KOPT-K1 (cell line): ENCODE measurements at regions not wholly inside any gene's neighbourhood (a gene's known extent, or its start where the extent isn't known, plus 50 kb on each side); places are given as distances from the start of the nearest gene placed in this dataset.
"Not testable (repeated sequence)": the region's sequence is repeated elsewhere in the genome, so short reads cannot be mapped to it uniquely, and the experiment has no call there.

Experiments
- H3K27ac ChIP-seq: fragments of 200-600 bp; sonication (generic); 2 replicates; pipeline ENCODE4 v1.5.1; 2016; ENCODE audit warnings: antibody characterized with exemption, mild to moderate bottlenecking, low read depth, low read length; ENCODE audit not compliant: poor library complexity, severe bottlenecking
- H3K36me3 ChIP-seq: fragments of 200-600 bp; sonication (generic); 2 replicates; pipeline ENCODE4 v1.5.1; 2017; ENCODE audit warnings: antibody characterized with exemption, mild to moderate bottlenecking, low read length, moderate library complexity; ENCODE audit not compliant: insufficient read depth
- H3K9me3 ChIP-seq: fragments of 200-600 bp; sonication (generic); 2 replicates; pipeline ENCODE4 v1.5.1; 2017; ENCODE audit warnings: antibody characterized with exemption, low read length, mild to moderate bottlenecking; ENCODE audit not compliant: insufficient read depth, poor library complexity, severe bottlenecking

GRCh38 chr11:38937709-38938108 is 2339.7 kb upstream of the RAG2 start:
- no peaks in the 10 kb centered on the region for H3K36me3 ChIP-seq
- no peaks in the 10 kb centered on the region for H3K9me3 ChIP-seq
- H3K27ac ChIP-seq = no peak overlapping the region

- Histone ChIP-seq H3K27ac (no peak overlapping the region), H3K9me3 (no peaks in the 10 kb centered on the region), H3K36me3 (no peaks in the 10 kb centered on the region)
These were observed 2337.9 kb upstream of the RAG2 start for GRCh38 chr11:38935941-38936340.

GRCh38 chr11:38927993-38928392 is 2330.0 kb upstream of the RAG2 start:
- H3K27ac ChIP-seq = no peak overlapping the region
- no peaks in the 10 kb centered on the region for H3K9me3 ChIP-seq
- H3K36me3 ChIP-seq = no peaks in the 10 kb centered on the region

- Histone ChIP-seq H3K27ac (no peak overlapping the region), H3K9me3 (no peaks in the 10 kb centered on the region), H3K36me3 (no peaks in the 10 kb centered on the region)
These were observed 2326.6 kb upstream of the RAG2 start for GRCh38 chr11:38924644-38925043.

- Histone ChIP-seq H3K9me3 (no peaks in the 10 kb centered on the region), H3K27ac (no peak overlapping the region), H3K36me3 (no peaks in the 10 kb centered on the region)
These were observed 2302.2 kb upstream of the RAG2 start for GRCh38 chr11:38900211-38900610.

DNA sequence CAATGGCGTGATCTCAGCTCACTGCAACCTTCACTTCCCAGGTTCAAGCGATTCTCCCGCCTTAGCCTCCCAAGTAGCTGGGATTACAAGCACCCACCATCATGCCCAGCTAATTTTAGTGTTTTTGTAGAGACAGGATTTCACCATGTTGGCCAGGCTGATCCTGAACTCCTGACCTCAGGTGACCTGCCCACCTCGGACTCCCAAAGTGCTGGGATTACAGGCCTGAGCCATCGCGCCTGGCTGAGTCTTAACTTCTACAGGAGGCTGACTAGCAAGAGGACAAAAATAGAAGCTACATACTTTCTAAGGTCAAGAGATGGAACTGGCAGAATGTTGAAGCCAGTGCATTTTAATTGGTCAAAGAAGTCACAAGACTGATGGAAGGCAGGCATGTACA is 2296.2 kb upstream of the RAG2 start:
- H3K36me3 ChIP-seq, H3K9me3 ChIP-seq: not testable (repeated sequence)

DNA sequence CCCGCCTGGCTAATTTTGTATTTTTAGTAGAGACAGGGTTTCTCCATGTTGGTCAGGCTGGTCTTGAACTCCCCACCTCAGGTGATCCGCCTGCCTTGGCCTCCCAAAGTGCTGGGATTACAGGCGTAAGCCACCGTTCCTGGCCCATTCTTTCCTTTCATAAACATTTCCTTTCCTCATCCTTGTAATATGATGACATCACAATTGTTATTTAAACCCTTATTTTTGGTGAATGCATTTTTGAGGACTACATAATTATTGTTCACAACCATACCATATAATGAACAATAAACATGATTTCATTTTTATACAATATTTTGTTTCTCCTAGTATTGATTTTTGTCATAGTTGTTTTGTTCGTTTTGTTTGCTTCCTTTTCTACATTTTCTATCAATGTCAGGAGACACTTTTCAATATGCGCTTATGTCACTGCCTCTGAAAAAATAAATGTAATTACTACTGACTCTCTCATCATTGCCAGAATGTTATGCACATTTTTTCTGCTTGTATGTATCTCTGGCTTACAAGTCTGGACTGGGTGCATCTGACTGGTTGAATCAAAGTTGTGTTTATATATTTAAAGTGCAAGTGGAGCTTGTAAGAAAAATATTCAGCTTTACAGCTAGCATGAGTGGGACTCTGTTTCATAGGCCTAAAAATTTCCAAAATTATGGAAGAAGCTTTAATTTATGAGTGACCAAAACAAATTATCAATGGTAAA is 2286.3 kb upstream of the RAG2 start:
- no peak overlapping the region for H3K27ac ChIP-seq
- H3K9me3 ChIP-seq = no peaks in the 10 kb centered on the region
- H3K36me3 ChIP-seq = no peaks in the 10 kb centered on the region

More for the DNA sequence above, 2296.2 kb upstream of the RAG2 start:
- not testable (repeated sequence) for H3K27ac ChIP-seq

DNA sequence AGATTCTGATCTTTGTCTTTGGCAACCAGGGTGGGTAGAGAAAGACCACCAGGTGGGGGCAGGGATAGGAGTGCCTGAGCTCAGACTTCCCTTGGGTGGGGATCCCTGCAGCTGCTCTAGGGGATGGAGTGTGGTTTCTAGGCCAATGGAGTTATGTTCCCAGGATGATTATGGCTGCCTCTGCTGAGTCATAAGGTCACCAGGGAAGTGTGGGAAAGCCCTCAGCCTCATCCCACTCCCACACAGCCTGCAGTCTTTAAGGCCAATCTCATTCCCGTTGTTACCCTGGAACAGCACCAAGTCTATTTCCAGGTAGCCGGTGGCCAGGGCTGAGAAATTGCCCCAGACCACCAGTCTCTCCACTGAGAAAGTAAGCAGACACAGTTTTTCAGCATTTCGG is 2269.3 kb upstream of the RAG2 start:
- peaks cover 6% of the 10 kb centered on the region for H3K9me3 ChIP-seq
- no peak overlapping the region for H3K27ac ChIP-seq

GRCh38 chr11:38865922-38866321 is 2267.9 kb upstream of the RAG2 start:
- Histone ChIP-seq H3K36me3 (no peaks in the 10 kb centered on the region), H3K9me3 (peaks cover 6% of the 10 kb centered on the region), H3K27ac (no peak overlapping the region)

More for the DNA sequence above, 2269.3 kb upstream of the RAG2 start:
- no peaks in the 10 kb centered on the region for H3K36me3 ChIP-seq

GRCh38 chr11:38842991-38843390 is 2245.0 kb upstream of the RAG2 start:
- no peaks in the 10 kb centered on the region for H3K36me3 ChIP-seq
- H3K9me3 ChIP-seq = no peaks in the 10 kb centered on the region
- no peak overlapping the region for H3K27ac ChIP-seq

DNA sequence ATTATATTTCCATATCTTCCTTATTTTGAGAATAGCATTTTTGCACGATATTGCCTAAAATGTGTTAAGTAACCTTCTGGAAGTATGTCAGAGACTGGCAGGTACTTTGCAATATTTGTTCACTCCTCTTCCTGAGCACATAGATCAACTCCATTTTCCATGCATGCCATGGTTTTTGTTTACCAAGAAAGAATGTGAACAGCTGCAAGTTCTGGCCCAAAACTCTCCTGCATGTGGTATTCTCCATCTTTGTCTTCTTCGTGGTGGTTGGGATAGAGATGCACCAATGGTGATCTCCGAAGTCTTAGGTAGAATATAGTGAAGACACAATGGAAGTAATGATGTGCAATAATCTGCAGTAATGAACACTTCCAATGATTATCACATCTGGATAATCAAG is 2241.0 kb upstream of the RAG2 start:
- H3K36me3 ChIP-seq = no peaks in the 10 kb centered on the region
- H3K27ac ChIP-seq = no peak overlapping the region
- no peaks in the 10 kb centered on the region for H3K9me3 ChIP-seq

- no peak overlapping the region for H3K27ac ChIP-seq
- H3K9me3 ChIP-seq = no peaks in the 10 kb centered on the region
- no peaks in the 10 kb centered on the region for H3K36me3 ChIP-seq
These were observed 2237.9 kb upstream of the RAG2 start for GRCh38 chr11:38835966-38836365.

- no peak overlapping the region for H3K27ac ChIP-seq
- peaks cover 10% of the 10 kb centered on the region for H3K9me3 ChIP-seq
- H3K36me3 ChIP-seq = no peaks in the 10 kb centered on the region
These were observed 2226.5 kb upstream of the RAG2 start for GRCh38 chr11:38824573-38824972.

DNA sequence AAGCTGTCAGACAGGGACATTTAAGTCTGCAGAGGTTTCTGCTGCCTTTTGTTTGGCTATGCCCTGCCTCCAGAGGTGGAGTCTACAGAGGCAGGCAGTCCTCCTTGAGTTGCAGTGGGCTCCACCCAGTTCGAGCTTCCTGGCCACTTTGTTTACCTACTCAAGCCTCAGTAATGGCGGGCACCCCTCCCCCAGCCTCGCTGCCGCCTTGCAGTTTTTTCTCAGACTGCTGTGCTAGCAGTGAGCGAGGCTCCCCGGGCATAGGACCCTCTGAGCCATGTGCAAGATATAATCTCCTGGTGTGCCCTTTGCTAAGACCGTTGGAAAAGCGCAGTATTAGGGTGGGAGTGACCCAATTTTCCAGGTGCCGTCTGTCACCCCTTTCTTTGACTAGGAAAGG is 2223.8 kb upstream of the RAG2 start:
- not testable (repeated sequence) for H3K9me3 ChIP-seq

DNA sequence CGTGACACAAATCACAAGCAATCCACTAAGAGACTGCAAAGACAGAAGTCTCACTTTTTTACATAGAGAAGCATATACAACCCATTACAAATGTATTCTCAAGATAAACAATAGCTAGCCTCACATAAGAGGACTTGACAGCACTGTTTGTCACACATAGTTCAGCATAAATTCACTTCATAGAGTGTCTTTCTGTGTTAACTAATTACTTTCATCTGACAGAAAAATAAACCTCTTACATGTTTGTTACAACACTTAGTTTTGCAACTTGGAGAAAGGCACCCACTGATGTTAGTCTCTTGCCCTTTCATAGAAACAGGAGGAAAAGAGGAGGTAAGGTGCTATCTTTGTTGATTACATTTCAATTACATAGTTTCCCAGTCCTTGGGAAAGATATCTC is 2221.9 kb upstream of the RAG2 start:
- H3K27ac ChIP-seq = no peak overlapping the region
- no peaks in the 10 kb centered on the region for H3K36me3 ChIP-seq
- H3K9me3 ChIP-seq = no peaks in the 10 kb centered on the region

More for the DNA sequence above, 2223.8 kb upstream of the RAG2 start:
- not testable (repeated sequence) for H3K36me3 ChIP-seq, H3K27ac ChIP-seq

DNA sequence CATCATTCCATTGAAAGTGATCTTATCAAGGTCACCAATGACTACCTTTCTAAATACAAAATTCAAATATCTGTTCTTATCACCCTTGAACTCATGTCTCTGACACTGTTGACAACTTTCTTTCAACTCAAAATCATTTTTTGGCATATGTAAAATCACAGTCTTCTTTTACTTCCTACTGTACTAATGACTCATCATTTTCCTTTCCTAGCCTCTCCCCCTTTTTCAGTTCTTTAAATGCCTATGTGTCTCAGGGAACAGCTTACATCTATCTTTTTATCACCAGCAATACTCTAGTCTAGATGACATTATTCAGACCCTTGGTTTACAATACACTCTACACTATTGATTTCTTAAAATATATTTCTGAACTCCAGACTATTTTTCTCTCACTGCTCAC is 2220.7 kb upstream of the RAG2 start:
- Histone ChIP-seq H3K27ac (no peak overlapping the region), H3K36me3 (no peaks in the 10 kb centered on the region), H3K9me3 (no peaks in the 10 kb centered on the region)
